T-helper 1 cell treated with Interleukin-12 subunit alpha and Interleukin-12 subunit beta and Interleukin-4 antibody, amounts not matched to agents 30 μg/mL and 1 μg/mL, for 36 hours (primary cell): ENCODE measurements at regions not wholly inside any gene's neighbourhood (a gene's known extent, or its start where the extent isn't known, plus 50 kb on each side); places are given as distances from the start of the nearest gene placed in this dataset.

ENCODE experiments used
- H3K27ac Mint-ChIP-seq: one replicate; pipeline ENCODE4 v1.8.0; 2021; ENCODE audit warnings: mild to moderate bottlenecking, mixed read lengths
- H3K27me3 Mint-ChIP-seq: one replicate; pipeline ENCODE4 v1.8.0; 2021; ENCODE audit warnings: low read depth, mixed read lengths
- H3K36me3 Mint-ChIP-seq: one replicate; pipeline ENCODE4 v1.8.0; 2021; ENCODE audit warnings: low read depth, mixed read lengths
- H3K4me1 Mint-ChIP-seq: one replicate; pipeline ENCODE4 v1.8.0; 2021; ENCODE audit warnings: low read depth, mixed read lengths
- H3K4me3 Mint-ChIP-seq: one replicate; pipeline ENCODE4 v1.8.0; 2021; ENCODE audit warnings: mild to moderate bottlenecking, moderate library complexity, mixed read lengths
- H3K9me3 Mint-ChIP-seq: one replicate; pipeline ENCODE4 v1.8.0; 2021; ENCODE audit warnings: mixed read lengths

GRCh38 chr12:127178463-127178862 lies 1088.5 kb upstream of the TMEM132C start:
- no peak overlapping the region for H3K4me3 Mint-ChIP-seq
- H3K27me3 Mint-ChIP-seq, result no peaks in the 10 kb centered on the region
- H3K27ac Mint-ChIP-seq, result no peak overlapping the region
- H3K9me3 Mint-ChIP-seq, result peaks cover 10% of the 10 kb centered on the region
- H3K36me3 Mint-ChIP-seq, result no peaks in the 10 kb centered on the region
- H3K4me1 Mint-ChIP-seq, result no peaks in the 10 kb centered on the region

- H3K36me3 Mint-ChIP-seq, result no peaks in the 10 kb centered on the region
- H3K4me1 Mint-ChIP-seq, result no peaks in the 10 kb centered on the region
- H3K27ac Mint-ChIP-seq, result no peak overlapping the region
- peaks cover 10% of the 10 kb centered on the region for H3K9me3 Mint-ChIP-seq
- no peak overlapping the region for H3K4me3 Mint-ChIP-seq
- H3K27me3 Mint-ChIP-seq, result no peaks in the 10 kb centered on the region
Measured at GRCh38 chr12:127179176-127179575, 1087.8 kb upstream of the TMEM132C start.

GRCh38 chr12:127182018-127182417 lies 1085.0 kb upstream of the TMEM132C start:
- H3K9me3 Mint-ChIP-seq, result peaks cover 8% of the 10 kb centered on the region
- no peak overlapping the region for H3K4me3 Mint-ChIP-seq
- H3K36me3 Mint-ChIP-seq, result no peaks in the 10 kb centered on the region
- no peaks in the 10 kb centered on the region for H3K27me3 Mint-ChIP-seq
- no peak overlapping the region for H3K27ac Mint-ChIP-seq
- H3K4me1 Mint-ChIP-seq, result no peaks in the 10 kb centered on the region

- no peak overlapping the region for H3K27ac Mint-ChIP-seq
- H3K9me3 Mint-ChIP-seq, result no peaks in the 10 kb centered on the region
- no peaks in the 10 kb centered on the region for H3K27me3 Mint-ChIP-seq
- H3K4me1 Mint-ChIP-seq, result no peaks in the 10 kb centered on the region
- H3K36me3 Mint-ChIP-seq, result no peaks in the 10 kb centered on the region
- no peak overlapping the region for H3K4me3 Mint-ChIP-seq
Measured at GRCh38 chr12:127189992-127190391, 1077.0 kb upstream of the TMEM132C start.

- H3K27me3 Mint-ChIP-seq, result no peaks in the 10 kb centered on the region
- H3K4me1 Mint-ChIP-seq, result no peaks in the 10 kb centered on the region
- H3K4me3 Mint-ChIP-seq, result no peak overlapping the region
- no peak overlapping the region for H3K27ac Mint-ChIP-seq
- no peaks in the 10 kb centered on the region for H3K36me3 Mint-ChIP-seq
- H3K9me3 Mint-ChIP-seq, result no peaks in the 10 kb centered on the region
Measured at GRCh38 chr12:127191129-127191528, 1075.8 kb upstream of the TMEM132C start.

- Mint-ChIP-seq H3K27me3 (no peaks in the 10 kb centered on the region), H3K36me3 (no peaks in the 10 kb centered on the region), H3K27ac (no peak overlapping the region), H3K9me3 (no peaks in the 10 kb centered on the region), H3K4me1 (no peaks in the 10 kb centered on the region), H3K4me3 (no peak overlapping the region)
Measured at GRCh38 chr12:127192391-127192790, 1074.6 kb upstream of the TMEM132C start.

- no peaks in the 10 kb centered on the region for H3K9me3 Mint-ChIP-seq
- H3K4me3 Mint-ChIP-seq, result no peak overlapping the region
- no peak overlapping the region for H3K27ac Mint-ChIP-seq
- H3K4me1 Mint-ChIP-seq, result no peaks in the 10 kb centered on the region
- H3K27me3 Mint-ChIP-seq, result no peaks in the 10 kb centered on the region
- H3K36me3 Mint-ChIP-seq, result no peaks in the 10 kb centered on the region
Measured at GRCh38 chr12:127193341-127193740, 1073.6 kb upstream of the TMEM132C start.

- H3K4me1 Mint-ChIP-seq, result no peaks in the 10 kb centered on the region
- H3K4me3 Mint-ChIP-seq, result no peak overlapping the region
- H3K27me3 Mint-ChIP-seq, result no peaks in the 10 kb centered on the region
- no peaks in the 10 kb centered on the region for H3K36me3 Mint-ChIP-seq
- peaks cover 6% of the 10 kb centered on the region for H3K9me3 Mint-ChIP-seq
- H3K27ac Mint-ChIP-seq, result no peak overlapping the region
Measured at GRCh38 chr12:127194176-127194575, 1072.8 kb upstream of the TMEM132C start.

- Mint-ChIP-seq H3K9me3 (no peaks in the 10 kb centered on the region), H3K36me3 (no peaks in the 10 kb centered on the region), H3K4me1 (no peaks in the 10 kb centered on the region), H3K27me3 (no peaks in the 10 kb centered on the region), H3K4me3 (no peak overlapping the region), H3K27ac (no peak overlapping the region)
Measured at GRCh38 chr12:127205781-127206555, 1061.0 kb upstream of the TMEM132C start.

- no peaks in the 10 kb centered on the region for H3K36me3 Mint-ChIP-seq
- H3K4me1 Mint-ChIP-seq, result no peaks in the 10 kb centered on the region
- H3K27me3 Mint-ChIP-seq, result no peaks in the 10 kb centered on the region
- no peak overlapping the region for H3K27ac Mint-ChIP-seq
- H3K4me3 Mint-ChIP-seq, result no peak overlapping the region
- peaks cover 4% of the 10 kb centered on the region for H3K9me3 Mint-ChIP-seq
Measured at GRCh38 chr12:127209318-127209717, 1057.7 kb upstream of the TMEM132C start.

GRCh38 chr12:127214186-127214585 lies 1052.8 kb upstream of the TMEM132C start:
- no peak overlapping the region for H3K27ac Mint-ChIP-seq
- no peaks in the 10 kb centered on the region for H3K4me1 Mint-ChIP-seq

GRCh38 chr12:127223011-127223410 lies 1044.0 kb upstream of the TMEM132C start:
- no peaks in the 10 kb centered on the region for H3K36me3 Mint-ChIP-seq
- no peak overlapping the region for H3K27ac Mint-ChIP-seq
- H3K4me1 Mint-ChIP-seq, result no peaks in the 10 kb centered on the region
- no peaks in the 10 kb centered on the region for H3K27me3 Mint-ChIP-seq
- H3K4me3 Mint-ChIP-seq, result no peak overlapping the region
- no peaks in the 10 kb centered on the region for H3K9me3 Mint-ChIP-seq

More at GRCh38 chr12:127214186-127214585, 1052.8 kb upstream of the TMEM132C start:
- Mint-ChIP-seq H3K27me3 (no peaks in the 10 kb centered on the region), H3K9me3 (peaks cover 4% of the 10 kb centered on the region), H3K36me3 (no peaks in the 10 kb centered on the region), H3K4me3 (no peak overlapping the region)

- no peaks in the 10 kb centered on the region for H3K36me3 Mint-ChIP-seq
- H3K4me1 Mint-ChIP-seq, result no peaks in the 10 kb centered on the region
- no peaks in the 10 kb centered on the region for H3K27me3 Mint-ChIP-seq
- H3K27ac Mint-ChIP-seq, result no peak overlapping the region
- H3K9me3 Mint-ChIP-seq, result no peaks in the 10 kb centered on the region
- H3K4me3 Mint-ChIP-seq, result no peak overlapping the region
Measured at GRCh38 chr12:127223731-127224130, 1043.2 kb upstream of the TMEM132C start.

GRCh38 chr12:127230843-127231260 lies 1036.1 kb upstream of the TMEM132C start:
- Mint-ChIP-seq H3K27ac (no peak overlapping the region), H3K36me3 (no peaks in the 10 kb centered on the region)

GRCh38 chr12:127231371-127231770 lies 1035.6 kb upstream of the TMEM132C start:
- Mint-ChIP-seq H3K27me3 (no peaks in the 10 kb centered on the region), H3K4me1 (no peaks in the 10 kb centered on the region), H3K4me3 (no peak overlapping the region), H3K9me3 (no peaks in the 10 kb centered on the region), H3K36me3 (no peaks in the 10 kb centered on the region), H3K27ac (no peak overlapping the region)

More at GRCh38 chr12:127230843-127231260, 1036.1 kb upstream of the TMEM132C start:
- Mint-ChIP-seq H3K27me3 (no peaks in the 10 kb centered on the region), H3K9me3 (no peaks in the 10 kb centered on the region), H3K4me1 (no peaks in the 10 kb centered on the region), H3K4me3 (no peak overlapping the region)
